ENCODE measurements at regions not wholly inside any gene's neighbourhood (a gene's known extent, or its start where the extent isn't known, plus 50 kb on each side); places are given as distances from the start of the nearest gene placed in this dataset.
"Not testable (repeated sequence)": the region's sequence is repeated elsewhere in the genome, so short reads cannot be mapped to it uniquely, and the experiment has no call there.

- in situ Hi-C loops (cut with HindIII; ENCODE audit: low sequenced_read_pairs) = no loop called here
Measured at GRCh38 chr2:55772109-55772980, 78.7 kb upstream of the PNPT1 start.

GRCh38 chr2:55771612-55772011 lies 78.0 kb upstream of the PNPT1 start:
- in situ Hi-C loops (cut with HindIII; ENCODE audit: low sequenced_read_pairs) = no loop called here

GRCh38 chr2:55768991-55769390 lies 75.3 kb upstream of the PNPT1 start:
- in situ Hi-C loops (cut with HindIII; ENCODE audit: low sequenced_read_pairs) = no loop called here

DNA sequence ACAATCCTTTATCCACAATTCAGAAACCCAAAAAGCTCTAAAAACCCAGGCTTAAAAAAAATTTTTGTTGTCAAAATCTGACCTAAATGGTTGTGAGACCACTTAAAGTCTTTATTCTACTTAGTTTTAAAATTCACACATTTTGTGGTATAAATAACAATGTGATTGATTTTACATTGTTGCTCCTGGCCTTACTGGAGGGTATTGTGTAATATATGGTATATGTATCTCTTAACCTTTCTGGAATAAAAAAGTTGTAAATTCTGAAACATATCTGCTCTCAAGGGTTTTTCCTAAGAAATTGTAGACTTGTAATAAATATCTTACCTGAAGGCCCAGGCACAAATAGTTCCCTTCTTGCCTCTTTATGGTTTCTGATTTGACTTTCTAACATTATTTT lies 73.3 kb upstream of the PNPT1 start:
- in situ Hi-C loops (cut with HindIII; ENCODE audit: low sequenced_read_pairs) = no loop called here

DNA sequence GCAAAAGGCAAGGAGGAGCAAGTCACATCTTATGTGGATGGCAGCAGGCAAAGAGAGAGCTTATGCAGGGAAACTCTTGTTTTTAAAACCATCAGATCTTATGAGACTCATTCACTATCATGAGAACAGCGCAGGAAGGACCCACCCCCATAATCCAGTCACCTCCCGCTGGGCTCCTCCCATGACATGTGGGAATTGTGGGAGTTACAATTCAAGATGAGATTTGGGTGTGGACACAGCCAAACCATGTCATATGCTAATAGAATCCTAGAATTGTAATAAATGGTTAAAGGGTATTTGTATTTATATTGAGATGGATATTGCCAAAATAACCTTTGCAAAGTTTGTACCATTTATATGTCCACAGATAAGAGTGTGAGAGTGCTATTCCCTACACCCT lies 72.1 kb upstream of the PNPT1 start:
- in situ Hi-C loops (cut with HindIII; ENCODE audit: low sequenced_read_pairs) = not testable (repeated sequence)

- in situ Hi-C loops (cut with HindIII; ENCODE audit: low sequenced_read_pairs) = no loop called here
Measured at GRCh38 chr2:55763721-55764120, 70.1 kb upstream of the PNPT1 start.

DNA sequence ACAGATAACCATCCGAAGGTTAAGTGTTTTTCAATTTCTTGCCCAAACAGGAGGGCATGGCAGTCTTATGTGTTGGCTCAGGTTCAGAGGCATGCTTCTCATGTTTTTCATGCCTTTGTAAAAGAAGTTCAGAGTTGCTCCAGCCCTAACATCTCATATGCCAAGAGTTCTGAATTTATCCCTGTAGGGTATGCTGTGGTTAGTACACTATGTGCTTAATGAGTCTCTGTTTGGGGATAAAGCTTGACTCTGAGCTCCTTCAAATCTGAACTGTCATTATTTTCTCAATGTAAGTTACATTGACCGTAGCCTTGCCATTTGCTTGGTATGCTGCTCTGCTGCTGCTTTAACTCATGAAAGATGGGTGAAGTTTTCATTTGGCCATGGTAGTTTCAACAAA lies 67.9 kb upstream of the PNPT1 start:
- in situ Hi-C loops (cut with HindIII; ENCODE audit: low sequenced_read_pairs) = no loop called here

GRCh38 chr2:55761024-55761423 lies 67.4 kb upstream of the PNPT1 start:
- in situ Hi-C loops (cut with HindIII; ENCODE audit: low sequenced_read_pairs) = no loop called here

DNA sequence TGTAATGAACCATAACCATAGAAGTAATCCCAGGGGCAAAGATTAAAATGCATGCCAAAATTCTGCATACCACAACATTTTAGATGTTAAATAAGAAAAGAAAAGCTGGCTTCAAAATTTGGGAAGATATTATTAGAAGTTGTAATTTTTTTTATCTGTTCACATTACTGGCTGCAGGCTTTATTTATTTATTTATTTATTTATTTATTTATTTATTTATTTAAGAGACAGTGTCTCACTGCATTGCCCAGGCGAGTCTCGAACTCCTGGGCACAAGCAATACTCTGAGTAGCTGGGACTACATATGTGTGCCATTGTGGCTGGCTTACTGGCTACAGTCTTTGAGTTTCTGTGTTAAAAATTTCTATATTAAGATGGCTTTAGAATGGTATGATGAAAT lies 66.5 kb upstream of the PNPT1 start:
- in situ Hi-C loops (cut with HindIII; ENCODE audit: low sequenced_read_pairs) = no loop called here

GRCh38 chr2:55759271-55759921 lies 65.8 kb upstream of the PNPT1 start:
- in situ Hi-C loops (cut with HindIII; ENCODE audit: low sequenced_read_pairs) = no loop called here

- in situ Hi-C loops (cut with HindIII; ENCODE audit: low sequenced_read_pairs) = no loop called here
Measured at GRCh38 chr2:55751966-55752365, 58.3 kb upstream of the PNPT1 start.

- in situ Hi-C loops (cut with HindIII; ENCODE audit: low sequenced_read_pairs) = no loop called here
Measured at GRCh38 chr2:55743583-55743982, 49.9 kb upstream of the PNPT1 start.

Measured in endothelial cell of hepatic sinusoid (primary cell).